GM12872 (cell line): ENCODE measurements at regions not wholly inside any gene's neighbourhood (a gene's known extent, or its start where the extent isn't known, plus 50 kb on each side); places are given as distances from the start of the nearest gene placed in this dataset.

ENCODE experiments used
- TF ChIP-seq, protein P1 (sequence below): IDR thresholded peaks from 3 replicates; pipeline ENCODE4 v1.5.1; 2011; ENCODE audit warnings: low read depth, mild to moderate bottlenecking, low read length, moderate library complexity; ENCODE audit not compliant: insufficient read depth

DNA sequence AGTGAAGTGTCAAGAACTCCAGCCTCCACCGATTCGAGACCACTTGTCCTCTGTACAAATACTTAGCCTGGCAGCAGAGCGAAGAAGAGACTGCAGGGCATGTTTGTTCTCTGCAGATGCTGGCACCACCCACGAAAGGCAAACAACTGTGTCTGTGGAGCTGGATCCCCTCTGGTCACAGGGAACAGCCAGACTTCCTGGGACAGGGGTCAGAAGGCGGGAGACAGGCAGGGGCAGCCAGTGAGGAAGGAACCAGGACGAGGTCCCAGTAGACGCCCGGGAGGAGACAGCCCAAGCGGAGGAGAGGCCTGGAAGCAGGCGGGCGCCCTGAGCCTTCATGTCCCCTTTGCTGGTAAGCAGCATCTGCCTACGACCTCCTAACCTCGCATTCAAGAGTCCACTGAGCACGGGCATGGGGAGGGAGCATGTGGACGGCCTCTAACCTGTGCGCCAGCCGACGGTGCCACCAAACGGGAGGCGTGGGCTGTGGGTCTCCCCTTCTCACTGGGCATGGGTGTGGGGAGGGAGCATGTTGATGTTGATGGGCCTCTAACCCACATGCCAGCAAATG, 265.5 kb downstream of the DLL1 start:
- TF ChIP-seq, protein P1, sequence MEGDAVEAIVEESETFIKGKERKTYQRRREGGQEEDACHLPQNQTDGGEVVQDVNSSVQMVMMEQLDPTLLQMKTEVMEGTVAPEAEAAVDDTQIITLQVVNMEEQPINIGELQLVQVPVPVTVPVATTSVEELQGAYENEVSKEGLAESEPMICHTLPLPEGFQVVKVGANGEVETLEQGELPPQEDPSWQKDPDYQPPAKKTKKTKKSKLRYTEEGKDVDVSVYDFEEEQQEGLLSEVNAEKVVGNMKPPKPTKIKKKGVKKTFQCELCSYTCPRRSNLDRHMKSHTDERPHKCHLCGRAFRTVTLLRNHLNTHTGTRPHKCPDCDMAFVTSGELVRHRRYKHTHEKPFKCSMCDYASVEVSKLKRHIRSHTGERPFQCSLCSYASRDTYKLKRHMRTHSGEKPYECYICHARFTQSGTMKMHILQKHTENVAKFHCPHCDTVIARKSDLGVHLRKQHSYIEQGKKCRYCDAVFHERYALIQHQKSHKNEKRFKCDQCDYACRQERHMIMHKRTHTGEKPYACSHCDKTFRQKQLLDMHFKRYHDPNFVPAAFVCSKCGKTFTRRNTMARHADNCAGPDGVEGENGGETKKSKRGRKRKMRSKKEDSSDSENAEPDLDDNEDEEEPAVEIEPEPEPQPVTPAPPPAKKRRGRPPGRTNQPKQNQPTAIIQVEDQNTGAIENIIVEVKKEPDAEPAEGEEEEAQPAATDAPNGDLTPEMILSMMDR, result no peak

DNA sequence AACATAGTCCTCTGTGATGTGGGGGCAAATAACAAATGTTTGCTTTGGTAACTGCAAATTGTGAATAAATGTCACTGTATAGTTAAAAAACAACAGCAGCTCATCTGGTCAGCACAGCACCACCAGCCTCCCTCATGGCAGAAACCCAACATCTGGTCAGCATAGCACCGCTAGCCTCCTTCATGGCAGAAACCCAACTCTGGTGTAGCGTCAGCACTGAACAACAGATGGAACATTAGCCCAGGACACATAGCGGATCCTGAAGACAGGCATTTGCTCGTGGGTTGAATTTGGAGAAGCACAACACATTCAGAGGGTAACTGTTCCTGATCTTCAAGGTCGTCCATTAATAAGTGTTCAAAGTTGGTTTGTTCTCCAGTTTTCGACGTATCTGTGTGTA, 265.9 kb downstream of the DLL1 start:
- TF ChIP-seq, protein P1, result no peak

DNA sequence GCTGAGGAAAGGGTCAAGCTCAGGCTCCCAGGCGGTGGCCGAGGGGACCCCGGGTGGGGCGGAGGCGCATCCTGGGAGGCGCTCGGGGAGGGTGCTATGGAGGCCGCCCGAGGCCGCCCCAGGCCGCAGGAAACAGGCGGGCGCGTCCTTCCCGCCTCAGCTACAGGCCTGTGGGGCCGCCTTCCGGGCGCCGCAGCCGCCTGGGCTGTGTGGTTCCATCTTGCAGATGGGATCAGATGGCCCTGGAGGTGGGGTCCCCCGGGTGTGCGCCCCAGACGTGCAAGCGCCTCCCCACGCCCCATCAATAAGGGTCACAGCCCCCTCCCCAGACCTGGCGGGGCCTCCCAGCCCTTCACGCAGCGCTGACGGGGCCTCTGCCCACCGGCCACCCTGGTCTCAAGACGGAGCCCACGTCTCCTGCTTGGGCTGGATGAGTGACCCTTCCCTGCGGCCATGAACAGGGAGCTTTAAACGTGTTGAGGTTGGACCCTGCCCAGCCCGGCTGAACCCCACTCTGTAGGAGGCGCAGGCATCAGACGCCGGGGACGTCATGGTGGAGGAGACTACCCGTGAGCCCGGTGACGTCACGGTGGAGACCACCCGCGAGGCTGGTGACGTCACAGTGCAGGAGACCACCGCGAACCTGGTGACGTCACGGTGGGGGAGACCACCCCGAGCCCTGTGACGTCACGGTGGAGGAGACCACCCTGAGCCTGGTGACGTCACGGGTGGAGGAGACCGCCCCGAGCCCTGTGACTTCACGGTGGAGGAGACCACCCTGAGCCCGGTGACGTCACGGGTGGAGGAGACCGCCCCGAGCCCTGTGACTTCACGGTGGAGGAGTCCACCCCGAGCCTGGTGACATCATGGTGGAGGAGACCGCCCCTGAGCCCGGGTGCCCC, 267.0 kb downstream of the DLL1 start:
- TF ChIP-seq, protein P1, result no peak

DNA sequence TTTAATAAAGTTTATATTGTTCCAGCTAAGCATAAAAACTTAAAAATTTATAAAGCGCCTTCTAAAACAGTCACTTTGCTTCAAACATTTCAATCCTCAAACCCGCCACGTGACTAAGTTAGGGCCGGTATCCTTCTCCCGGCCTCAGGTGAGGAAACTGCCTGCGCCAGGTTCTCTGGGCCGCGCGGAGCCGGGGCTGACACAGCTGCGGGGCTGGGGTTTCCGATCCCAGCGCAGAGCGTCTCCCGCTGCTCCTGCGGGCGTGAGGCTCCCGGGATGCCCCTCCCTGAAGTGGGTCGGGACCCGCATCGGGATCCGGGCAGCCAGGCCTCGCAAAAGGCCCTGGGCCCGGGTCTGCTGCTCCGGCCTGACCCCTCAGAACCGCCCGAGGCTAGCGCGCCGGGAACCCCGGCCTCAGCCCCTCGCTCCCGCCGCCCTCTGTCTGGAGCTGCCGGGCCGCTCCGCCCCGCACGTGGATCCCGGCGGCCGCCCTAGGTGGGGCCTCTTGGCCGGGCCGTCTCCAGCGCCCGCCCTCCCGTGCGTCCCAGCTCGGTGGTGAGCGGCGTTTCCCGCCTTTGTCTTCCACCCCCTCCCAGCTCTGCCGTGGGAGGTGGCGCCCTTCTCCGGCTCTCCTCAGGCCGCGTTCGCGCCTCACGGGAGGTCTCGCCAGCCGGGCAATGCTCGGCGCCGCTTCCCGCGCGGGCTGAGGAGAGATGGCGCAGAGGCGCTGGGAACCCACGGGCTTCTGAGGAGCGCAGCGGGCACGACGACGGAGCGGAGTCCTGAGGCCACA, 267.9 kb downstream of the DLL1 start:
- TF ChIP-seq, protein P1, result no peak

DNA sequence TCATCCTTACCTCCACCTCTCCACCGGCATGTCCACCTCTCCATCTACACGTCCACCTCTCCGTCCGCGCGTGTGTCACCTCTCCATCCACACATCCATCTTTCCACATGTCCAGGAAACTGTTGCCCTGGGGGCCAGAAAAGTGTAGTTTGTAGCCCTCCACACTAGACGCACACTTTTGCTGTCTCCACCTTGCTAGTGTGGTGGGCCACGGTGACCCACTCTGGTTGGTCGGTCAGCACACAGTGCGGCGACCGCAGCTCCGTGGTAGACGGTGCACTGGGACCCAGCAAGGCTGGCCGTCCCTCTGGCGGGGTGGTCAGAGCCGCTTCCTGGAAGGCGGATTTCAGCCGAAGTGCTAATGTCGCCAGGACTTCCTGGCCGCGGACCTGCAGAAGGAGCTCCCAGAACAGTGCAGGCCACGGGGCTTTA, 268.6 kb downstream of the DLL1 start:
- TF ChIP-seq, protein P1, result no peak

DNA sequence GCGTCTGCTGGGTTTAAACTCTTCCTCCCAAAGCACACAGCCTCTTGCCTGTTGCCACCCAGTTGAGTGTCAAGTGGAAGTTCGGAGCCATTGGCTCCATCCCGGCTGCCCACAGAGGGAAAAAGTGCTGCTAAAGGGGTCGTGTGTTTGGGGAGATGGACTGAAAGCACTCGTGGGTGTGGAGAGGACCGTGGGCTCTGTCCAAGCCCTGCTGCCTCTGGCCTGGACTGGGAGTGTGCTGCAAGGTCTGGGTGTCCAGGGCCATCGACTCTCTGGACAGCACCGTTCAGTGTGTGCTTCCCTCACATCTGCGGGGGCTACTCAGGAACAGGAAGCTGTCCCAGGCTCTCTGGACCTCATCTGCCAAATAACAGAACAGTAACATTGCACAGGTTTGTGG, 269.3 kb downstream of the DLL1 start:
- TF ChIP-seq, protein P1, result no peak
